NCI-H2029 treated with DMSO at 0.1 percent for 48 hours (cell line): ENCODE measurements at regions not wholly inside any gene's neighbourhood (a gene's known extent, or its start where the extent isn't known, plus 50 kb on each side); places are given as distances from the start of the nearest gene placed in this dataset.
A peak's percentile ranks its signal among the peaks of the same experiment; 100 is the strongest.

Source experiments
- DNase-seq: peaks from one replicate; lab custom pipeline; 2025; lab: John Stamatoyannopoulos, UW

DNA sequence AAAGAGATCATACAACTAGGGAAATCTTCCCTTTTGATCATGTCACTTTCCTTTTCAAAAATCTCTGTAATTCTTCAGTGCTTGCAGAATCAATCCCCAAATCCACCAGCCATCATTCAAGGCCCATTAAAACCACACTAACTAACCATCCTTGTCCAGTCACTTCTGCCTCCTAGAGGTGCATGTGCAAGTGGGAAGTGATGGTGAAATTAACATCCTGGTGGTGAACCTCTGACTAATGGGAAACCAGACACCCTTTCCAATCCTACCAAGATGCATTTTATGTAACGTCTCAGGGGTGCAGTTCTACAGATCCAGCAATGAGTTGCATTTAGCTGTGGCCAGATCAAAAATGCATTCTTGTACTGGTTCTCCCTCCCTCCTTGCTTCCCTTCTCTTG is 341.8 kb downstream of the RAPGEF2 start:
- DNase-seq, result no peak

GRCh38 chr4:159445692-159446091 is 342.8 kb downstream of the RAPGEF2 start:
- no peak for DNase-seq

GRCh38 chr4:159446266-159446976 is 343.5 kb downstream of the RAPGEF2 start:
- DNase-seq, result peak; percentile 5

DNA sequence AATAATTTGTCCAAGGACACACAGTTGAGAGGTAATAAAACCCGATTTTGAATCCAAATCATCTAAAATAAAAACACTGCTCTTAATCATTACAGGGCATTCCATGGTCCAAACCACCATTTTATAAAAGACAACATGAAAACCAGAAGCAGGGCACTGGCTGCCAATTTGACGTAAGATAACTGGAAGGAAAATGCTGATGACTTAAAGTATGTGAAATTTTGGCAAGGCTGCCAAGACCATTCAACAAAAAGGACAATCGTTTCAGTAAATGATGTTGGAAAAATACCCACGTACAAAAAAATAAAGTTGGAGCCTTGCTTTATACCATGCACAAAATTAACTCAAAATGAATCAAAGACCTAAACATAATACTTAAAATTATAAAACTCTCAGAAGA is 344.4 kb downstream of the RAPGEF2 start:
- DNase-seq, result no peak

DNA sequence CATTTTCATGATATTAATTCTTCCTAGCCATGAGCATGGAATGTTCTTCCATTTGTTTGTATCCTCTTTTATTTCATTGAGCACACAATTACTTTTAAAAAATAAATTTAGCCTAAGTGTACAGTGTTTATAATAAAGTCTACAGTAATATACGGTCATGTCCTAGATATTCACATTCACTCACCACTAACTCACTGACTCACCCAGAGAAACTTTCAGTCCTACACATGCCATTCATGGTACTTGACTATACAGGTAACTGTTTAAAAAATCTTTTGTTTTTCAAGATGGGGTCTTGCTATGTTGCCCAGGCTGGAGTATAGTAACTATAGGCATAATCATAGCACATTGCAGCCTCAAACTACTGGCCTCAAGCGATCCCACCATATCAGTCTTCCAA is 348.1 kb downstream of the RAPGEF2 start:
- DNase-seq, result no peak

- DNase-seq, result peak; percentile 43
These were observed 352.9 kb downstream of the RAPGEF2 start for GRCh38 chr4:159455675-159456237.

DNA sequence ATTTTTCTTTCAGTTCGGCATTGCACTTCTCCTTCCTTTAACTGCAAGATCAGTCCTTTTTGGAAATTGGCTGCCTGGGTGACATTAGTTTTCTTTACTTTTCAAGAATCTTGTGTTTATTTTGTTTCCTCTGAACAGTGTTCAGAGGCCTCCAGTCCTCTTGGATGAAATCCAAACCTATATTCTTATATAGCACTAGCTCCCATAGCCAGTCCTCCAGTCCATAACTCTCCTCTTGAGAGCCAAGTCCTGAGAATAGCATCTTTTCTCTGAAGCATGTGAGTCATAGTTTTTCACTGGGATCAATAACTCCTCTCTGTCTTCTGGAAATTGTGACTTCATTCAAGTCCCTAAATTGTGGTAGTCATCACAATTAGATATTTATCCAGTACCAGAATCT is 357.5 kb downstream of the RAPGEF2 start:
- no peak for DNase-seq

- no peak for DNase-seq
These were observed 360.4 kb downstream of the RAPGEF2 start for GRCh38 chr4:159463235-159463634.

DNA sequence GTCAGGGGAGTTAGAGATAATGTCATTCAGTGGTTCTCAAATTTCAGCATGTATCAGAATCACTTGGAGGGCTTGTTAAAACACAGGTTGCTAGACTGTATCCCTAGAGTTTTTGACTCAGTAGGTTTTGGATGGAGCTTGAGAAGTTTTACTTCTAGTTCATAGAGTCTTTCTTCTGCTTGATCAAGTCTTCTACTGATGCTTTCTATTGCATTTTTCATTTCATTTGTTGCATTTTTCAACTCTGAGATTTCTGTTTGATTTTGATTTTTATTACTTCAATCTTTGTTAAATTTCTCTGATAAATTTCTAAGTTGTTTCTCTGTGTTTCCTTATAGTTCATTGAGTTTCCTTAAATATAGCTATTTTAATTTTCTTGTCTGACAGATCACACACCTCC is 361.4 kb downstream of the RAPGEF2 start:
- DNase-seq, result no peak

- no peak for DNase-seq
These were observed 374.0 kb downstream of the RAPGEF2 start for GRCh38 chr4:159476886-159477285.

DNA sequence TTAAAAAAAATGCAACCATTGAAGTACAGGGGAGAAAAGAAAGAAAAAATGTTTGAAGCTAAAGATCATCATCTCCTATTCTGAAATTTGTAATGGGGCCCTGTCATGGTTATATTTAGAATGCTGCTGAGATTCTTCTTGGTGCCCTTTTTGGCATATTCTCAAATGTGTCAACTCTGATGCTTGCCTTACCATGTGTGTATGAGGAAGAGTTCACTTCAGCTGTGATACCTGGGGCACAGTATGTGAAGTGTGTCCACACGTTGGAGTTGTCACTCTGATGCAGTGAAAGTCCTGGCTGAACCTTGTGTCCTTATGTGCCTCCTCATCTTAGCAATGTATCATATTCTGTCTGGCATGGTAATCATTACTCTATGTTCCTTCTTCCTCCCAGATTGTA is 377.9 kb downstream of the RAPGEF2 start:
- DNase-seq, result no peak

- no peak for DNase-seq
These were observed 379.1 kb downstream of the RAPGEF2 start for GRCh38 chr4:159481936-159482335.

DNA sequence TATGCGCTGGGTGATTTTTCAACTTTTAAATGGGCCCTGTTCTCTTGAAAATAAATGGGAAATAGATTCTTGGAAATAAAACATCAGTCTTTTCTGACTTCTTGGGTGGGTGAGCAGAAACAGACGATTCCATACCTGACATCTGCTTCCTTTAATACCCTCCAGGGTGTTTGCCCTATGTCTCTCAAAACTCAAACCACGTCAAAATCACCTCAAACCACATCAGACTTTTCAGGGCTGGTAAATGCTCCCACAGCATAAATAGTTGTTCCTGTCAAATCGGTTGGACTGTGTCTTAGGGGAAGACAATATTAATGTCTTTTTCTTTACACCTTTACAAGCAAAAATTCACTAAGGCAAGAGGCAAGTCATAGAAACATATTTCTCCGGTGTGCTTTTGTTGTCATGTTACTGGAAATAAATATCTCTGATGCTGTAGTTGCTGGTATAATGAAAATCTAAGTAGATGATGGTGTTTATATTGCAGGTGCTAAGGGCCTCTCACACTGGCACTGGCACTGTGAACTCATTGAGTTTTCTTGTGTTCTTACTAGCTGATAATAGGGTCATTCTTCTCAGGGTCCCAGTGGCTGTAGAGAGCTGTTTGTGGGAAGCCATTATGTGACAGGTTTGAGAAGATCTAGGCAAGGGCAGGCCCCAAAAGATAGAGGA is 380.4 kb downstream of the RAPGEF2 start:
- DNase-seq, result no peak

GRCh38 chr4:159483782-159484741 is 381.2 kb downstream of the RAPGEF2 start:
- DNase-seq, result no peak

GRCh38 chr4:159484864-159485263 is 382.0 kb downstream of the RAPGEF2 start:
- DNase-seq, result no peak

- peak; percentile 40 for DNase-seq
These were observed 384.4 kb downstream of the RAPGEF2 start for GRCh38 chr4:159487284-159487747.

- DNase-seq, result no peak
These were observed 386.8 kb downstream of the RAPGEF2 start for GRCh38 chr4:159489646-159490045.

GRCh38 chr4:159495515-159496236 is 392.8 kb downstream of the RAPGEF2 start:
- DNase-seq, result no peak

- DNase-seq, result no peak
These were observed 393.4 kb downstream of the RAPGEF2 start for GRCh38 chr4:159496248-159496647.

GRCh38 chr4:159497936-159498335 is 395.1 kb downstream of the RAPGEF2 start:
- no peak for DNase-seq

GRCh38 chr4:159498446-159499115 is 395.7 kb downstream of the RAPGEF2 start:
- no peak for DNase-seq
